IMR-90 (cell line): ENCODE measurements at regions not wholly inside any gene's neighbourhood (a gene's known extent, or its start where the extent isn't known, plus 50 kb on each side); places are given as distances from the start of the nearest gene placed in this dataset.

Source experiments
- ATAC-seq: fragments of 200-7000 bp; cut with Tn5 transposase; 2 replicates; pipeline ENCODE4 v1.9.1; 2020; ENCODE audit warnings: low read depth, mild to moderate bottlenecking, moderate library complexity
- BruUV-seq: library from RNA; stranded (reverse); fragments of 400-500 nt; replicated peaks from 2 replicates; lab custom pipeline; 2021; lab: Mats Ljungman, UMichigan
- CTCF ChIA-PET: fragments of 300-600 bp; formaldehyde crosslinking; extraction: SDS; loops from one replicate; lab custom pipeline; 2021; ENCODE audit warnings: antibody characterized with exemption; lab: Yijun Ruan, JAX
- POLR2A ChIA-PET: fragments of 300-600 bp; sonication (Branson Sonifier 250); formaldehyde crosslinking; loops from one replicate; lab custom pipeline; 2022; ENCODE audit warnings: antibody characterized with exemption; ENCODE audit not compliant: unreplicated experiment; lab: Charles Lee
- DNase-seq: peaks from one replicate; pipeline ENCODE4 v3.0.0; 2013
- H2AFZ ChIP-seq: replicated peaks from 2 replicates; pipeline ENCODE3; 2013; ENCODE audit warnings: low read length, mild to moderate bottlenecking; ENCODE audit not compliant: poor library complexity
- H2AK5ac ChIP-seq: 2 replicates; pipeline ENCODE4 v1.6.1; 2013; ENCODE audit warnings: low read depth, low read length, inconsistent platforms
- H2AK9ac ChIP-seq: replicated peaks from 2 replicates; pipeline ENCODE3; 2013; ENCODE audit warnings: mild to moderate bottlenecking, low read depth, low read length, moderate library complexity; ENCODE audit not compliant: poor library complexity
- H2BK120ac ChIP-seq: 2 replicates; pipeline ENCODE4 v1.6.1; 2013; ENCODE audit warnings: low read depth, low read length, inconsistent platforms
- H2BK15ac ChIP-seq: 3 replicates; pipeline ENCODE4 v1.6.1; 2013; ENCODE audit warnings: low read depth, low read length, inconsistent platforms
- H2BK20ac ChIP-seq: 2 replicates; pipeline ENCODE4 v1.6.1; 2013; ENCODE audit warnings: low read depth, mild to moderate bottlenecking, inconsistent platforms, low read length, moderate library complexity
- H2BK5ac ChIP-seq: 2 replicates; pipeline ENCODE4 v1.6.1; 2013; ENCODE audit warnings: mild to moderate bottlenecking, low read depth, low read length, inconsistent platforms; ENCODE audit not compliant: poor library complexity, severe bottlenecking
- H3K14ac ChIP-seq: replicated peaks from 2 replicates; pipeline ENCODE4 v1.6.1; 2013; ENCODE audit warnings: low read depth, low read length, inconsistent platforms
- H3K18ac ChIP-seq: 2 replicates; pipeline ENCODE4 v1.6.1; 2013; ENCODE audit warnings: low read depth, low read length, control low read depth
- H3K23ac ChIP-seq: 2 replicates; pipeline ENCODE4 v1.6.1; 2013; ENCODE audit warnings: low read depth, low read length, inconsistent platforms
- H3K27ac ChIP-seq: 2 replicates; pipeline ENCODE4 v1.5.1; 2013; ENCODE audit warnings: mild to moderate bottlenecking, control low read depth, low read length; ENCODE audit not compliant: insufficient read depth
- H3K27me3 ChIP-seq: 2 replicates; pipeline ENCODE4 v1.6.1; 2013; ENCODE audit warnings: low read length; ENCODE audit not compliant: control insufficient read depth, insufficient read depth
- H3K36me3 ChIP-seq: 2 replicates; pipeline ENCODE4 v1.6.1; 2013; ENCODE audit warnings: low read length, mixed read lengths; ENCODE audit not compliant: control insufficient read depth, insufficient read depth
- H3K4ac ChIP-seq: 2 replicates; pipeline ENCODE4 v1.6.1; 2013; ENCODE audit warnings: low read depth, low read length, inconsistent platforms
- H3K4me1 ChIP-seq: 2 replicates; pipeline ENCODE4 v1.6.1; 2013; ENCODE audit warnings: low read length, mixed read lengths; ENCODE audit not compliant: control insufficient read depth, insufficient read depth
- H3K4me2 ChIP-seq: 2 replicates; pipeline ENCODE4 v1.6.1; 2013; ENCODE audit warnings: low read depth, mild to moderate bottlenecking, control low read depth, low read length, moderate library complexity
- H3K4me3 ChIP-seq: 2 replicates; pipeline ENCODE4 v1.5.1; 2013; ENCODE audit warnings: low read depth, mild to moderate bottlenecking, control low read depth, low read length, moderate library complexity; ENCODE audit not compliant: insufficient read depth
- H3K56ac ChIP-seq: 2 replicates; pipeline ENCODE4 v1.6.1; 2013; ENCODE audit warnings: low read length, inconsistent platforms; ENCODE audit not compliant: insufficient read depth; ENCODE audit errors: extremely low read depth
- H3K79me1 ChIP-seq, 2 experiments: 2 replicates each; pipeline ENCODE4 v1.6.1; 2013; ENCODE audit warnings: low read length in 2 of 2, inconsistent platforms in 1 of 2, low read depth in 1 of 2
- H3K9ac ChIP-seq: 2 replicates; pipeline ENCODE4 v1.6.1; 2013; ENCODE audit warnings: low read depth, low read length, control low read depth
- H3K9me1 ChIP-seq: 2 replicates; pipeline ENCODE4 v1.6.1; 2013; ENCODE audit warnings: low read length, inconsistent platforms; ENCODE audit not compliant: insufficient read depth
- H3K9me3 ChIP-seq: 2 replicates; pipeline ENCODE4 v1.6.1; 2013; ENCODE audit warnings: low read length; ENCODE audit not compliant: control insufficient read depth, insufficient read depth
- H4K20me1 ChIP-seq: 2 replicates; pipeline ENCODE4 v1.6.1; 2013; ENCODE audit warnings: low read length, inconsistent platforms; ENCODE audit not compliant: insufficient read depth
- H4K5ac ChIP-seq: 2 replicates; pipeline ENCODE4 v1.6.1; 2013; ENCODE audit warnings: mild to moderate bottlenecking, low read depth, low read length, control low read depth
- H4K8ac ChIP-seq, 2 experiments: 2 replicates each; pipeline ENCODE4 v1.6.1; 2013; ENCODE audit warnings: low read depth in 2 of 2, low read length in 2 of 2, control low read depth in 1 of 2, inconsistent platforms in 1 of 2
- H4K91ac ChIP-seq: 2 replicates; pipeline ENCODE4 v1.6.1; 2013; ENCODE audit warnings: low read depth, low read length, inconsistent platforms; ENCODE audit not compliant: insufficient read depth
- FOS ChIP-seq: fragments of 150-350 bp; IDR thresholded peaks from 2 replicates; pipeline ENCODE4 v1.6.1; 2016; ENCODE audit warnings: low read depth, low read length
- MAZ ChIP-seq: IDR thresholded peaks from 2 replicates; pipeline ENCODE4 v1.6.1; 2012; ENCODE audit warnings: low read depth, mild to moderate bottlenecking, low read length, improper control_type of control experiment, moderate library complexity, borderline replicate concordance
- WGBS, 2 experiments: methylation state at CpG; one replicate each; pipeline versions ENCODE4 v1.1.5 to v1.1.7; 2013; ENCODE audit warnings: missing lambda C conversion rate in 2 of 2; ENCODE audit not compliant: insufficient read length in 1 of 2; ENCODE audit errors: extremely low coverage in 2 of 2; 5-methylcytosine and 5-hydroxymethylcytosine counted together
- dilution Hi-C: fragments of 300-500 bp; cut with HindIII; formaldehyde crosslinking; loops from one replicate; pipeline ENCODE4 v1.14.3; 2018; ENCODE audit warnings: low sequenced_read_pairs; ENCODE audit not compliant: unreplicated experiment
- in situ Hi-C: fragments of 300-500 bp; cut with MboI; formaldehyde crosslinking; loops from 3 replicates; pipeline ENCODE4 v1.14.3; 2019; ENCODE audit warnings: low sequenced_read_pairs, inconsistent platforms, mixed read lengths
- intact Hi-C: fragments of 100-400 bp; cut with micrococcal nuclease; formaldehyde crosslinking; loops from 2 replicates; pipeline ENCODE4 v1.10.0; 2022

DNA sequence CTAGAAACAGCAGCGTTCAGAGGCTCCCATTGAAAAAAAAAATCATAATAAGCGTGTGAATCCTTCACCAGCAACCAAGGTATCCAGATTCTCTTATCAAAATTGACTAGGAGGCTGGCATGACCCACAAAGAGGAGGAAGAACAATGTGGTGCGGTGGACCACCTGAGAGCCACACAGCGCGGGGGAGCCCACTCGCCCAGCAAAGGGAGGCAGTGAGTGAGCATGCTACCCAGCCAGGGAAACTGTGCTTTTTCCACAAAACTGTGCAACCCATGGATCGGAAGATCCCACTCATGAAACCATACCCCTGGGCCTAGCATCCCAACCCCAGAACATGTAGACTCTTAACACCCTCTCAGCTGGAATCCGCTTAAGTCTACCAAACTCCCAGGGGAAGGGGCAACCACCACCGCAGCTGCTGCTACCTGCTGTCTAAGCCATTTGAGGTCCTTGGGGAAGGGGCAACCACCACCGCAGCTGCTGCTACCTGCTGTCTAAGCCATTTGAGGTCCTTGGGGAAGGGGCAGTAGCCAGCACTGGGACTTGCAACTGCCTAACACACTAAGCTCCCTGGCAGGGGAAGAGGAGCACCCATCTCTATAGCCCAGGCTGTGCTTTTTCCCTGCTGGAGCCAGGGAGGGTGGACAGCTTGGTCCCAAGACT, 102.8 kb upstream of the CLDN18 start:
- H4K8ac ChIP-seq = no peak overlapping the region
- whole genome bisulfite sequencing, 2 experiments = 93% methylated on average over 3 of the region's 10 CpGs; no CpG with 5 or more reads in 1 of the 2 experiments
- no peaks in the 10 kb centered on the region for H3K4me1 ChIP-seq
- H3K27ac ChIP-seq = no peak overlapping the region
- dilution Hi-C loops = no loop called here
- H3K4me2 ChIP-seq = no peak overlapping the region
- no peaks in the 10 kb centered on the region for H3K9me1 ChIP-seq
- ChIA-PET POLR2A (no interaction called here), CTCF (no interaction called here)
- H2BK15ac ChIP-seq = no peak overlapping the region
- no peak overlapping the region for H3K4ac ChIP-seq
- H3K9ac ChIP-seq = no peak overlapping the region
- DNase-seq = no peak
- no peak overlapping the region for H2AK5ac ChIP-seq
- H3K27me3 ChIP-seq = no peaks in the 10 kb centered on the region
- no peak overlapping the region for H2AK9ac ChIP-seq
- no peak for TF ChIP-seq MAZ
- no peak for TF ChIP-seq FOS
- ATAC-seq = no peak
- intact Hi-C loops = no loop called here
- H3K36me3 ChIP-seq = no peaks in the 10 kb centered on the region
- no peak overlapping the region for H3K23ac ChIP-seq
- no peak overlapping the region for H4K91ac ChIP-seq
- no TSS peak for BruUV-seq
- no peak overlapping the region for H3K18ac ChIP-seq
- H3K79me1 ChIP-seq = no peaks in the 10 kb centered on the region
- no peak overlapping the region for H2BK20ac ChIP-seq
- H4K20me1 ChIP-seq = no peaks in the 10 kb centered on the region; the same call in 1 of the 2 replicates
- H2BK120ac ChIP-seq = no peak overlapping the region
- in situ Hi-C loops = no loop called here
- no peak overlapping the region for H3K14ac ChIP-seq
- H3K56ac ChIP-seq = no peak overlapping the region
- H3K9me3 ChIP-seq = no peaks in the 10 kb centered on the region
- H4K5ac ChIP-seq = no peak overlapping the region
- H2BK5ac ChIP-seq = no peak overlapping the region
- no peak overlapping the region for H2AFZ ChIP-seq
- H3K4me3 ChIP-seq = no peak overlapping the region
